GM21717 (cell line): ENCODE measurements at regions not wholly inside any gene's neighbourhood (a gene's known extent, or its start where the extent isn't known, plus 50 kb on each side); places are given as distances from the start of the nearest gene placed in this dataset.
"Not testable (repeated sequence)": the region's sequence is repeated elsewhere in the genome, so short reads cannot be mapped to it uniquely, and the experiment has no call there.

ENCODE experiments used
- ATAC-seq: cut with Tn5 transposase; IDR thresholded peaks from one replicate; pipeline ENCODE4 v1.9.1; 2021; ENCODE audit warnings: mild to moderate bottlenecking, moderate library complexity; ENCODE audit not compliant: unreplicated experiment

- ATAC-seq, result not testable (repeated sequence)
Observed at GRCh38 chr2:87657915-87658314, 90.0 kb upstream of the PLGLB2 start.

GRCh38 chr2:87658357-87658756 is 89.5 kb upstream of the PLGLB2 start:
- ATAC-seq, result not testable (repeated sequence)

GRCh38 chr2:87658976-87659375 is 88.9 kb upstream of the PLGLB2 start:
- not testable (repeated sequence) for ATAC-seq

GRCh38 chr2:87660164-87660563 is 87.7 kb upstream of the PLGLB2 start:
- ATAC-seq, result not testable (repeated sequence)

- ATAC-seq, result not testable (repeated sequence)
Observed at GRCh38 chr2:87662316-87663290, 85.3 kb upstream of the PLGLB2 start.

GRCh38 chr2:87663347-87663746 is 84.5 kb upstream of the PLGLB2 start:
- not testable (repeated sequence) for ATAC-seq

- not testable (repeated sequence) for ATAC-seq
Observed at GRCh38 chr2:87667027-87667426, 80.9 kb upstream of the PLGLB2 start.

- ATAC-seq, result not testable (repeated sequence)
Observed at GRCh38 chr2:87668361-87668760, 79.5 kb upstream of the PLGLB2 start.

GRCh38 chr2:87669633-87670231 is 78.2 kb upstream of the PLGLB2 start:
- not testable (repeated sequence) for ATAC-seq

GRCh38 chr2:87672404-87672803 is 75.5 kb upstream of the PLGLB2 start:
- not testable (repeated sequence) for ATAC-seq

GRCh38 chr2:87674729-87675128 is 73.2 kb upstream of the PLGLB2 start:
- ATAC-seq, result not testable (repeated sequence)

- ATAC-seq, result not testable (repeated sequence)
Observed at GRCh38 chr2:87675487-87675886, 72.4 kb upstream of the PLGLB2 start.

- not testable (repeated sequence) for ATAC-seq
Observed at GRCh38 chr2:87677421-87677923, 70.4 kb upstream of the PLGLB2 start.

- ATAC-seq, result not testable (repeated sequence)
Observed at GRCh38 chr2:87678742-87679173, 69.1 kb upstream of the PLGLB2 start.

GRCh38 chr2:87679950-87680349 is 67.9 kb upstream of the PLGLB2 start:
- ATAC-seq, result not testable (repeated sequence)

- not testable (repeated sequence) for ATAC-seq
Observed at GRCh38 chr2:87680691-87681090, 67.2 kb upstream of the PLGLB2 start.

GRCh38 chr2:87683451-87683850 is 64.4 kb upstream of the PLGLB2 start:
- not testable (repeated sequence) for ATAC-seq

GRCh38 chr2:87683961-87684360 is 63.9 kb upstream of the PLGLB2 start:
- ATAC-seq, result not testable (repeated sequence)

GRCh38 chr2:87685558-87685957 is 62.3 kb upstream of the PLGLB2 start:
- not testable (repeated sequence) for ATAC-seq

GRCh38 chr2:87686873-87687549 is 60.9 kb upstream of the PLGLB2 start:
- not testable (repeated sequence) for ATAC-seq
